Stomach (tissue), 8 donors: ENCODE measurements at regions not wholly inside any gene's neighbourhood (a gene's known extent, or its start where the extent isn't known, plus 50 kb on each side); places are given as distances from the start of the nearest gene placed in this dataset.

ENCODE experiments used
- DNase-seq, 2 donors: peaks; one replicate each; pipeline versions ENCODE4 v3.0.0 to v3.0.0-alpha.2; 2013 to 2019
- H3K27ac ChIP-seq, 5 donors: fragments of 200-600 bp in 4 of 5; sonication (generic) in 4 of 5; one replicate each; pipeline ENCODE4 v1.5.1; 2013 to 2019; ENCODE audit warnings: mild to moderate bottlenecking in 1 of 5, moderate library complexity in 1 of 5
- H3K27me3 ChIP-seq, 3 donors: fragments of 200-600 bp; sonication (generic); one replicate each; pipeline ENCODE4 v1.5.1; 2017 to 2019; ENCODE audit warnings: mixed run types in 1 of 3
- H3K36me3 ChIP-seq, 4 donors: fragments of 200-600 bp; sonication (generic); 1 replicate in 3 of 4; 2 replicates in 1 of 4; pipeline ENCODE4 v1.5.1; 2016 to 2019
- H3K4me1 ChIP-seq, 4 donors: fragments of 200-600 bp; sonication (generic); one replicate each; pipeline ENCODE4 v1.5.1; 2016 to 2019
- H3K4me3 ChIP-seq, 4 donors: fragments of 200-600 bp; sonication (generic) in 3 of 4; one replicate each; pipeline ENCODE4 v1.5.1; 2016 to 2019; ENCODE audit warnings: mild to moderate bottlenecking in 1 of 4
- H3K9me3 ChIP-seq, 4 donors: fragments of 200-600 bp; sonication (generic); one replicate each; pipeline ENCODE4 v1.5.1; 2016 to 2019
- CTCF ChIP-seq, 7 experiments: fragments of 450-650 bp in 4 of 7; fragments of 200-600 bp in 3 of 7; sonication (generic) in 3 of 7; IDR thresholded peaks; one replicate each; pipeline ENCODE4 v1.5.1; 2016 to 2019; ENCODE audit warnings: antibody characterized with exemption in 7 of 7, control low read depth in 2 of 7, mild to moderate bottlenecking in 1 of 7
- EP300 ChIP-seq: sonication (generic); formaldehyde crosslinking; IDR thresholded peaks from one replicate; pipeline ENCODE4 v1.6.1; 2017; ENCODE audit warnings: antibody characterized with exemption
- POLR2A ChIP-seq, 4 donors: fragments of 450-650 bp; IDR thresholded peaks; one replicate each; pipeline ENCODE4 v1.6.1; 2016; ENCODE audit warnings: antibody characterized with exemption in 4 of 4, control low read depth in 2 of 4, mild to moderate bottlenecking in 1 of 4, moderate library complexity in 1 of 4
- POLR2AphosphoS5 ChIP-seq, 3 donors: sonication (generic); formaldehyde crosslinking; IDR thresholded peaks; one replicate each; pipeline ENCODE4 v1.6.1; 2016; ENCODE audit warnings: antibody characterized with exemption in 3 of 3
- WGBS, 5 donors: extraction: QIAGEN DNeasy Blood & Tissue Kit in 3 of 5; methylation state at CpG; one replicate each; pipeline versions ENCODE4 v1.1.5 to v1.1.7; 2013 to 2018; 5-methylcytosine and 5-hydroxymethylcytosine counted together
- intact Hi-C: fragments of 100-400 bp; cut with DNase I; formaldehyde crosslinking; loops from one replicate; pipeline ENCODE4 v1.15.1; 2023; ENCODE audit warnings: low total_unique reads
- donor health status: healthy with polysubstance abuse.
- donor health status: Bipolar disorder and iron deficiency.
- donor health status: healthy.

GRCh38 chr10:124226271-124227054 lies 133.1 kb upstream of the CHST15 start:
- Histone ChIP-seq H3K27me3 (peaks cover 0 to 11% (median 0%) of the 10 kb centered on the region in 3 donors), H3K4me3 (no peak overlapping the region), H3K36me3 (no peaks in the 10 kb centered on the region), H3K9me3 (no peaks in the 10 kb centered on the region), H3K4me1 (peaks cover 0 to 9% (median 3%) of the 10 kb centered on the region in 4 donors), H3K27ac (no peak overlapping the region)
- WGBS, 5 donors: 87 to 94% (median 90%) methylated on average over 18 of the region's 18 CpGs
- TF ChIP-seq CTCF (IDR thresholded peaks at IDR 0.05) (no peak), POLR2AphosphoS5 (IDR thresholded peaks at IDR 0.05) (no peak), POLR2A (IDR thresholded peaks at IDR 0.05) (no peak), EP300 (no peak)
- intact Hi-C loops: no loop called here
- no peak for DNase-seq

- H3K4me3 ChIP-seq: no peak overlapping the region
- intact Hi-C loops: no loop called here
- H3K4me1 ChIP-seq: peaks cover 0 to 16% (median 3%) of the 10 kb centered on the region in 4 donors
- no peaks in the 10 kb centered on the region for H3K9me3 ChIP-seq
- WGBS, 5 donors: 92 to 94% (median 93%) methylated on average over 15 of the region's 15 CpGs
- H3K27me3 ChIP-seq: peaks cover 0 to 11% (median 0%) of the 10 kb centered on the region in 3 donors
- TF ChIP-seq EP300 (no peak), CTCF (IDR thresholded peaks at IDR 0.05) (no peak), POLR2A (IDR thresholded peaks at IDR 0.05) (no peak), POLR2AphosphoS5 (IDR thresholded peaks at IDR 0.05) (peak in 1 of 3 donors; percentile 26)
- H3K27ac ChIP-seq: peak overlapping the region in 2 of 5 donors; percentile 36
- peak; percentile 24 to 44 for DNase-seq
- no peaks in the 10 kb centered on the region for H3K36me3 ChIP-seq
Observed at GRCh38 chr10:124225467-124226270, 132.3 kb upstream of the CHST15 start.

- DNase-seq: peak in 1 of 2 donors; percentile 11
- Histone ChIP-seq H3K27me3 (peaks cover 0 to 11% (median 0%) of the 10 kb centered on the region in 3 donors), H3K27ac (peak overlapping the region in 2 of 5 donors; percentile 36), H3K4me1 (peaks cover 0 to 20% (median 3%) of the 10 kb centered on the region in 4 donors), H3K36me3 (no peaks in the 10 kb centered on the region), H3K9me3 (no peaks in the 10 kb centered on the region), H3K4me3 (no peak overlapping the region)
- intact Hi-C loops: no loop called here
- TF ChIP-seq EP300: no peak
- TF ChIP-seq POLR2AphosphoS5 (IDR thresholded peaks at IDR 0.05): no peak
- no peak for TF ChIP-seq CTCF (IDR thresholded peaks at IDR 0.05)
- no peak for TF ChIP-seq POLR2A (IDR thresholded peaks at IDR 0.05)
- WGBS, 5 donors: 79 to 89% (median 84%) methylated on average over 6 of the region's 6 CpGs
Observed at GRCh38 chr10:124225029-124225466, 131.7 kb upstream of the CHST15 start.

- Histone ChIP-seq H3K4me1 (peaks cover 0 to 20% (median 3%) of the 10 kb centered on the region in 4 donors), H3K27ac (peak overlapping the region in 2 of 5 donors; percentile 36), H3K4me3 (no peak overlapping the region), H3K9me3 (no peaks in the 10 kb centered on the region), H3K36me3 (no peaks in the 10 kb centered on the region), H3K27me3 (peaks cover 0 to 11% (median 0%) of the 10 kb centered on the region in 3 donors)
- intact Hi-C loops: no loop called here
- TF ChIP-seq EP300 (no peak), POLR2A (IDR thresholded peaks at IDR 0.05) (no peak), POLR2AphosphoS5 (IDR thresholded peaks at IDR 0.05) (no peak), CTCF (IDR thresholded peaks at IDR 0.05) (no peak)
- WGBS, 5 donors: 85 to 92% (median 88%) methylated on average over 18 of the region's 18 CpGs
- DNase-seq: no peak
Observed at GRCh38 chr10:124224331-124225028, 131.1 kb upstream of the CHST15 start.
